ENCODE measurements at regions not wholly inside any gene's neighbourhood (a gene's known extent, or its start where the extent isn't known, plus 50 kb on each side); places are given as distances from the start of the nearest gene placed in this dataset.

DNA sequence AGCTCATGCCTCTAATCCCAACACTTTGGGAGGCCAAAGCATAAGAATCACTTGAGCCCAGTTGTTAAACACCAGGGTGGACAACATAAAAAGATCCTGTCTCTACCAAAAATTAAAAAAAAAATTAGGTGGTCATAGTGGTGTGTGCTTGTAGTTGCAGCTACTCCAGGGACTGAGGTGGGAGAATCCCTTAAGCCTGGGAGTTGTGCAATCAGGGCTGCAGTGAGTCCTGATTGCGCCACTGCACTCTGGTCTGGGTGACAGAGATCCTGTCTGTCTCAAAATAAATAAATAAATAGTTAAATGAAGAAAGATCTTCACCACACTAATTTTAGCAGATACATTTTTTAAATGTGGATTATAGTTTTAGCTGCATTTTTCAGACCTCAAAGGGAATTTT lies 433.2 kb downstream of the MAT2B start:
- WGBS, 5 donors: 42 to 69% (median 65%) methylated on average over 1 of the region's 1 CpG
- Histone ChIP-seq H3K9me3 (peaks cover 0 to 15% (median 0%) of the 10 kb centered on the region in 8 donors), H3K4me3 (no peak overlapping the region), H3K36me3 (no peaks in the 10 kb centered on the region), H3K27me3 (replicated peaks in 1 of 7) (no peaks in the 10 kb centered on the region), H3K27ac (no peak overlapping the region), H3K4me1 (no peaks in the 10 kb centered on the region)
- intact Hi-C loops (cut with DNase I; ENCODE audit: low total_unique reads): no loop called here
- no peak for TF ChIP-seq CTCF (IDR thresholded peaks at IDR 0.05 in 8 of 11, conservative IDR thresholded peaks at IDR 0.05 in 3 of 11)
- TF ChIP-seq POLR2AphosphoS5 (IDR thresholded peaks at IDR 0.05): no peak
- TF ChIP-seq POLR2A (IDR thresholded peaks at IDR 0.05): no peak
- DNase-seq: no peak

DNA sequence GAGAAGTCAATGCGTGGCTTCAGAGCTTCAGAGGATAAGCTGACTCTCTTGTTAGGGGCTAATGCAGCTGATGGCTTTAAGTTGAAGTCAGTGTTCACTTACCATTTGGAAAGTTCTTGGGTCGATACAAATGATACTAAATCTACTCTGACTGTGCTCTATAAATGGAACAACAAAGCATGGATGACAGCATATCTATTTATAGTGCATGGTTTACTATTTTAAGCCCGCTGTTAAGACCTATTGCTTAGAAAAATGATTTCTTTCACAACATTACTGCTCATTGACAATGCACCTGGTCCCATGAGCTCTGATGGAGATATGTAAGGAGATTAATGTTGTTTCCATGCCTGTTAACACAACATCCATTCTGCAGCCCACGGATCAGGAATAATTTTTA lies 435.7 kb downstream of the MAT2B start:
- no peak overlapping the region for H3K4me3 ChIP-seq
- no peak overlapping the region for H3K27ac ChIP-seq
- H3K36me3 ChIP-seq: no peaks in the 10 kb centered on the region
- TF ChIP-seq CTCF (IDR thresholded peaks at IDR 0.05 in 8 of 11, conservative IDR thresholded peaks at IDR 0.05 in 3 of 11) (no peak), POLR2AphosphoS5 (IDR thresholded peaks at IDR 0.05) (no peak), POLR2A (IDR thresholded peaks at IDR 0.05) (no peak)
- 64 to 72% (median 71%) methylated on average over 4 of the region's 4 CpGs for WGBS, 5 donors
- no peaks in the 10 kb centered on the region for H3K9me3 ChIP-seq
- H3K4me1 ChIP-seq: no peaks in the 10 kb centered on the region
- DNase-seq: no peak
- intact Hi-C loops (cut with DNase I; ENCODE audit: low total_unique reads): no loop called here
- no peaks in the 10 kb centered on the region for H3K27me3 ChIP-seq (replicated peaks in 1 of 7)

DNA sequence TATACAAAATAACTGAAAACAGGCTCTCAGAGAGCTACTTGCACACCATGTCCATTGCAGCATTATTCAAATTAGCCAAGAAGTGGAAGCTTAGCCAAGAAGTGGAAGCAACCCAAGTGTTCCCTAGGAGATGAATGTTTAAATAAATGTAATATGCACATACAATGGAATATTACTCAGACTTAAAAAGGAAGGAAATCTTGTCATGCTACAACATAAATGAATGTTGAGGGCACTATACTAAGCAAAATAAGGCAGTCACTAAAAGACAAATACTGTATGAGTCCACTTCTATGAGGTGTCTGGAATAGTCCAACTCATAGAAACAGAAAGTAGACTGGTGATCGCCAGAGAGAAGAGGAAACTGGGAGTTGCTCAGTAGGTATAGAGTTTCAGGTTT lies 438.1 kb downstream of the MAT2B start:
- Histone ChIP-seq H3K4me3 (no peak overlapping the region), H3K9me3 (no peaks in the 10 kb centered on the region), H3K27ac (peak overlapping the region in 2 of 8 donors; percentile 5 to 27), H3K27me3 (replicated peaks in 1 of 7) (no peaks in the 10 kb centered on the region), H3K36me3 (no peaks in the 10 kb centered on the region), H3K4me1 (no peaks in the 10 kb centered on the region)
- 45 to 86% (median 58%) methylated on average over 1 of the region's 1 CpG for WGBS, 5 donors
- no peak for DNase-seq
- intact Hi-C loops (cut with DNase I; ENCODE audit: low total_unique reads): no loop called here
- TF ChIP-seq CTCF (IDR thresholded peaks at IDR 0.05 in 8 of 11, conservative IDR thresholded peaks at IDR 0.05 in 3 of 11) (no peak), POLR2AphosphoS5 (IDR thresholded peaks at IDR 0.05) (no peak), POLR2A (IDR thresholded peaks at IDR 0.05) (no peak)

DNA sequence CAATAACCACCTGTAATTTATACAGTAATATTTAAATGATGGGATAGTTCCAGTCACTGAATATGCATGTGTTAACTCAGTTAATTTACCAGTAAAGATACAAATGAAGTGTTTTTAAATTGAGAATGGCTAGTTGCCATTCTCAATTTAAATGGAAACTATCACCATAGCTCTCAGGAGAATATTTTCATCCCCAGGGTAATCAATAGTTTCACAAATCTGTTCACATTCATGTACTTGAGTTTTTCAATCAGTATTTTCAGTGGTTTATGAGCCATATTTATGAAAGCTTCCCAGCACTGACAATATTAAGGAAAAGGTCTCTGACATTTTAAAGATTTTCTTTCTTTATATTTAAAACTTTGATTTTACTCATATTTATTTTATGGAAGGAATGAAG lies 439.3 kb downstream of the MAT2B start:
- Histone ChIP-seq H3K4me1 (no peaks in the 10 kb centered on the region), H3K36me3 (no peaks in the 10 kb centered on the region), H3K9me3 (no peaks in the 10 kb centered on the region), H3K27me3 (replicated peaks in 1 of 7) (no peaks in the 10 kb centered on the region), H3K27ac (no peak overlapping the region), H3K4me3 (no peak overlapping the region)
- no peak for TF ChIP-seq POLR2A (IDR thresholded peaks at IDR 0.05)
- TF ChIP-seq CTCF (IDR thresholded peaks at IDR 0.05 in 8 of 11, conservative IDR thresholded peaks at IDR 0.05 in 3 of 11): no peak
- intact Hi-C loops (cut with DNase I; ENCODE audit: low total_unique reads): no loop called here
- no peak for DNase-seq
